ENCODE measurements at regions not wholly inside any gene's neighbourhood (a gene's known extent, or its start where the extent isn't known, plus 50 kb on each side); places are given as distances from the start of the nearest gene placed in this dataset.

GRCh38 chr3:187618722-187619121 is 51.5 kb downstream of the SST start:
- DNase-seq (ENCODE audit: low read depth, low spot score) = peak; percentile 56

GRCh38 chr3:187617213-187617612 is 53.0 kb downstream of the SST start:
- DNase-seq (ENCODE audit: low read depth, low spot score) = no peak

DNA sequence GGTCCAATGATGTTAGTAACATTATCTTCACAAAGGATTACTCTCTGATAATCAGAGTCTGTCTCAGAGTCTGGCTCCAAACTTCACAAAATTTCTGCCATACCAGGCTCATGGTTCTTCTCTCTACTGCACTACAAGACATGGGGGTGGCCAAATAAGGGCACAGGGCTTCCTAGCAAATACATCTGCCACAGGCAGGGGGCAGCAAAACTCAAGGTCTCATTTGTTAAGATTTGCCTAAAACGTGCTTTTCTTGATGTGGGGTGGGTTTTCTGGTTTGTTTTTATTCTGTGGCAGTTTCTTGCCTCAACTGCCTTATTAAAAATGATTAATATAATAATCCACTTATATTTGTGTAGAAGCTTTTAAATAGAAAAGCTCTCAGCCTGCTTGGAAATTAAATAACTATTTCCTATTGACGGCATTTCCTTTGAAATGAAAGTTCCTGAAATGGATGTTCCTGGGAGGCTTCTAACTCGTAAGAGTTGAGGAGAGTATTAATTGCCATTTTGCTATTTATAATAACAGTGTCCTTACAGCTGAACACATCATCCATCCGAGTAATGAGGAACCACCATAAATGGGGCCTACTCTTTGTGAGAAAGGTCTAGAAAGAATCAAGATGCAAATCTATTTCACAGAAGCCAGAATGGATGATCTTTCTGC is 53.8 kb downstream of the SST start:
- peak; percentile 50 for DNase-seq (ENCODE audit: low read depth, low spot score)

DNA sequence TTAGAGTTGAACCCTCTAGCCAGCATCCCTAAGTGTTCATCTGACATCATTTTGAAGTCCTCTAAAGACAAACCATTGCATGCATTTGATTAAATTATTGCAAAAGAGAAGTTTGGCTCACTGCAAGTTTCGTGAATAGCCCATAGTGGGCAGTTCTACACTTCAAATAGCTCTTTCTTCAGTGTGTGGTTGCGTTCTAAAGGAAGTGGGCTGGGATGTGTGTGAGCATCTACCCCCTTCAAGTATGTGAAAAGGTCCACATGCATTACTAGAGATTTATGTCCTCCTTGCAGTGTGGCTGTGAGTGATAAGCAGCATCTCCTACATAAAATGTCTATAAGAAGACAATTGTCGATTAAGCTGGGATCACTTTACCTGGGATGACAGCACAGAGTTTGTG is 54.6 kb downstream of the SST start:
- DNase-seq (ENCODE audit: low read depth, low spot score) = no peak

DNA sequence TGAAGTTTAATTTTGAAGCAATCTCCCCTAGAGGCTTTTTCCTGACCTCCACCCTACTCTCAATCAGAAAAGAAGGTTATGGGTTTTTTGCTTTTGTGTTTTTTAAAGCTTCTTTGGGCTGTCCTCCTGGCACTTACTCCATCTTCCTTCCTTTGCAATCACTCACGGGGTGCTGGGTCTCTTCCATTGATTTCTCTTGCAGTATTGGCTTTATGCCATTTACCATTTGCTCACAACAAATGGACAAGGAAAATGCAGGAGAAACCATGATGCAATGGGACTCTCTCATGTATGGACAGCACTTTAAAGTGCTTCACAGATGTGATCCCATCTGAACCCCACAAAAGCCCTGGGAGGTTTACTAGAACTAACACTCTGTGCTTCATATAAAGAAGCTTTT is 57.5 kb downstream of the SST start:
- DNase-seq (ENCODE audit: low read depth, low spot score) = no peak

DNA sequence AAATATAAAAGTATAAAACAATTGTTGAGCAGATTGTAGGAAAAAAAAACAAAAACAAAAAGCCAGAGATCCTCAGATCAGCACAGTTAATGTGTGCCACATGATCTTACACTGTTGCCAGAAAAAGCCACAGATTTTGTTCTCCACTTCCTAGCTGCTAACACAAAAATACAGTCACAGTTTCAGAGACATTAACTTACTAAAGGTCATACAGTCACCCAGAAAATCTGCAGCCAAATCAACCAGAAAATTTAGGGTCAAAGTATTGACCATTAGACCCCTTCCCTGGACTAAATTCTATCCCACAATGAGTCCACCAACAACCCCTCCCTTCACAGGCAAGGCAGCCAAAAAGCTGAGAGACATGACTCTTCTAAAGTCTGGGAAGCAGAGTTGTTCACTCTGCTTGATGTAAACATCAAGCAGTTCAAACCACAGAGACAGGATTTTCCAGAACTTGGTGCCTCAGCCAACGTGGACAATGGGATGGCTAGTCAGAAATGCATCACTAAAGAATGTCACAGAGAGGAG is 59.1 kb downstream of the SST start:
- DNase-seq (ENCODE audit: low read depth, low spot score) = no peak

GRCh38 chr3:187594272-187594671 is 75.9 kb downstream of the SST start:
- DNase-seq (ENCODE audit: low read depth, low spot score) = peak; percentile 20

GRCh38 chr3:187593451-187593850 is 76.7 kb downstream of the SST start:
- no peak for DNase-seq (ENCODE audit: low read depth, low spot score)

DNA sequence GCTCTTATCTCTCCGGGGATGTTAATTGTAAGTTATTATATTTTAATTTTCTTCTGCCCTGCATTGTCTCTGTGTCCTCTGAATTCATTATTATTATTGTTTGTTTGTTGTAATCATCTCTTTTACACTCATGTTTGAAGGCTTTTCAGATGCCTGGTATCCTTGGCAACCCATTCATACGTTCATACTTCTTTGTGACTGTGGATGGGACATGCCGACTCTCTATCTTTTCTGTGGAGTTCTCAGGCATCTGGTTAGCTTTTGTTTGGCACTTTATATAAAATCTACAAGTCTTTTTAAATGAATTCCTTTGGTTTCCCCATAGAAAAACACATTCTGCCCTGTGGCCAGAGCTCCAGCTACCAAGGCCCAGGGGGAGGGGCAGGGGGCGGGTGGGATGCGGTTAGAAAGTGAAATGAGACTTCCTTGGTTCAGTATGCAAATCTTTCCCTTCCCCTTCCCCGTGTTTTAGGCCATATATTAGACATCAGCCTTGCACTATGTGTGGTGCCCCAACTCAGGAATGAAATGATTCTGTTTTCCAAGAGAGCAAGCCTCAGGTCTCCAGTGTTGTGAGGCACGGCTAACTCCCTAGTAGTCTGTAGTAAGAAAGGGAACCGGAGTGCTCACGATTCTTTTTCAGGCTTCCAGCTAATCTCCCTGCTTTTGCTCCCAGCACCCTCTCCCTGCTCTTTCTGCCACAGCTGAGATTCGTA is 79.2 kb downstream of the SST start:
- DNase-seq (ENCODE audit: low read depth, low spot score) = no peak

DNA sequence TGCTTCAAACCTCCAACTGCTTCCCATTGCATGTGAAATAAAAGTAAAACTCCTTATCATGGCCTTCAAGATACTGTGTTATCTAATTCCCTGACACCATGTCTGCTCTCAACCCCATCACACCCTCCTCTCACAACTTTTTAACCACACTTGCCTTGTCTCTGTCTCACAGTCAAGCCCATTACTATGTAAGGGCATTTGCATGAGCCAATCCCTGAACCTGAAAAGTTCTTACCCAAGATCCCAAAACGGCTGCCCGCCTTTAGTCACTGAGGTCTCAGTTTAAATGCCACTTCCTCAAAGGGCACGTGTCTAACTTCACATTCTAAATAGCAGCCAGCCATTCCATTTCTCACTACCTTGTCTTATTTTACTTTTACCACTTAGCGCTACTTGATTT is 83.1 kb downstream of the SST start:
- no peak for DNase-seq (ENCODE audit: low read depth, low spot score)

- no peak for DNase-seq (ENCODE audit: low read depth, low spot score)
Measured at GRCh38 chr3:187586226-187586625, 84.0 kb downstream of the SST start.

GRCh38 chr3:187572441-187572840 is 97.8 kb downstream of the SST start:
- DNase-seq (ENCODE audit: low read depth, low spot score) = no peak

- DNase-seq (ENCODE audit: low read depth, low spot score) = no peak
Measured at GRCh38 chr3:187571701-187572100, 98.5 kb downstream of the SST start.

DNA sequence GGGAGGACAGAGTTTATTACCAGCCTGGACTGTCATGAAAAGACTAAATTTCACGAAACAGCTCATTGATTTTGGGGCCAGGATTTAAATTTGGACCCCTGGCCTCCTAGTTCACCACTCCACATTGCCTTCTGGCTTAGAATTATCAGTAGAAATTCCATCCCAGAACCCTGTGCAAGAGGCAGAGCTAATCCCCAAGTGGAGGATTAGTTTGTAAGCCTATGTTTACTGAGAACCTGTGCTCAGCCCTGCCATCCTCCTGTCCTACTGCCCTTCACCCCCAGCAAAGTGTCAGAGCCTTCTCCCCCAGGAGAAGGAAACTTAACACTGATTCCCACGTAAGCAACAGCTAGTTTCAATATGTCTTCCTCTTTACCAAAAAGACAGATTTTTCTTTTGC is 99.4 kb downstream of the SST start:
- DNase-seq (ENCODE audit: low read depth, low spot score) = no peak

- DNase-seq (ENCODE audit: low read depth, low spot score) = no peak
Measured at GRCh38 chr3:187568171-187568570, 102.0 kb downstream of the SST start.

DNA sequence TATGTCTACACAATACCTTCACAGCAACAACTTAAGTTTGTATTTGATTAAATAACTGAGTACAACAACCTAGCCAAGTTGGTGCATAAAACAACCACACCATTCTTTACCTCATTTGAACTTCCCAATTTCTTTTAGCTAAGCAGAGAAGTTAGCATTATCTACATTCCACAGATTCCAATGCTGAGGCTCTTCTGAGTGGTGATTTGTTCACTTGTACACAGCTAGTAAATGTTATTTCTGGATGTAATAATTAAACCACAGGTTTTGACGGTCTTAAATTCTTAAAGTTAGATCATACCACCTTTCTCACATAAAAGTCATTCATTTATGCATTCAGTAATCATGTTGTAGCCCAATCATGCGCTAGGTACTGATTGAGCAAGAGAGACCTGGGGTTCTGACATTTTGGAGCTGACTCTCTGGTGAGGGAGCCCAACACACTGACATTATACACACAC is 102.5 kb downstream of the SST start:
- peak; percentile 9 for DNase-seq (ENCODE audit: low read depth, low spot score)

DNA sequence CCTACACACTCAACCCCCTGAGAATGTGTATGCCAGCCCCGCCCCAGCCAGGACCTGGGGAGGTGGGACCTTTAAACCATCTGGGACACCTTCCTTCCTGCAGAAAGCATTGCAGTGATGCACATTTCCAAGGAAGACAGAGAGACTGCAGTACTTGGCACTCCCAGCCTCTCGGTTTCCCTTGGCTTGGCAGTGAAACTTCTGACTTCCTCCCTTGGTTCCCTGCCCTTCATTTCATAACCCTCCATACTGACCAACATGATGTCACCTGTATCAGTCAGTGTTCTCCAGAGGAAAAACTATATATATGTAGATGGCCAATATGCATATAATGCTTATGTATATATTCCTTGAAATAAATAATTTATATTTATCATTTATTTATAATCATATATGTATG is 103.2 kb downstream of the SST start:
- no peak for DNase-seq (ENCODE audit: low read depth, low spot score)

GRCh38 chr3:187565701-187566100 is 104.5 kb downstream of the SST start:
- DNase-seq (ENCODE audit: low read depth, low spot score) = no peak

GRCh38 chr3:187558990-187559389 is 111.2 kb downstream of the SST start:
- DNase-seq (ENCODE audit: low read depth, low spot score) = no peak

DNA sequence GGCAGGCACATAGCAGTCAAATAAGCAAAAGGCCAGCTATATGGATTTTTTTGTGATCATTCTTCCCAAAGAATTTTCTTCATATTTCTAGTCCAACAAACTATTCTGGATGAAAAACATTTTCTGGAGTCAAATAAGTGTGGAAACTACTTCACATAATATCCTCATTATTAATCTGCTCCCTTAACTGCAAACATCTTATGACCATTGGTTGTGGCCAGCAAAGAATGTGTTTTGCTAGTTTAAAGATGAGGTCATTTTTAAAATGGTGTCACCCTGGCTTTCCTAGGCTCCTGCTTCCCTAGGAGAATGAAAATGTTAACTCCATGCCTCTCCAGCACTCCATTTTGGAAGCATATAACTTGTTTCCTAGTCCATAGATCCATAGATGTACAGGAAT is 118.8 kb downstream of the SST start:
- no peak for DNase-seq (ENCODE audit: low read depth, low spot score)

GRCh38 chr3:187550446-187550845 is 119.7 kb downstream of the SST start:
- DNase-seq (ENCODE audit: low read depth, low spot score) = no peak

DNA sequence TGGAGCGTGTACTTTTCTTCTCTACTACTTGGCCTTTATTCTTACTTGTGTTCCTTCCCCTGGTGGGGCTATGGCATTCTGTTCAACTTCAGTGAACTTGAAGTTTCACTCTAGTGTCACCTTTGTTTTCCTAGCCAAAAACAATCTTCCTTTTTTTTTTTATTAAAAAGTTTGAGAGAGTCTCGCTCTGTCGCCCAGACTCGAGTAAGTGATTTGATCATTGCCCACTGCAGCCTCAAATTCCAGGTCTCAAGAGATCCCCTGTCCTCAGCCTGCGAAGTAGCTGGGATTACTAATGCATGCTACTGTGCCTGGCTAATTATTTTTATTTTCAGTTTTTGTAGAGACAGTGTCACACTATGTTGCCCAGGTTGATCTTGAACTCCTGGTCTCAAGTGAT is 124.8 kb downstream of the SST start:
- no peak for DNase-seq (ENCODE audit: low read depth, low spot score)

- DNase-seq (ENCODE audit: low read depth, low spot score) = no peak
Measured at GRCh38 chr3:187544326-187544725, 125.9 kb downstream of the SST start.
